Right atrium auricular region (tissue), 2 donors: ENCODE measurements at regions not wholly inside any gene's neighbourhood (a gene's known extent, or its start where the extent isn't known, plus 50 kb on each side); places are given as distances from the start of the nearest gene placed in this dataset.

Experiments used
- DNase-seq: peaks from one replicate; pipeline ENCODE4 v3.0.0-alpha.2; 2019; ENCODE audit warnings: low spot score
- H3K27ac ChIP-seq, 2 donors: fragments of 200-600 bp; sonication (generic); 1 replicate in 1 of 2; 2 replicates in 1 of 2; pipeline ENCODE4 v1.5.1; 2016 to 2019
- H3K27me3 ChIP-seq, 2 donors: fragments of 200-600 bp; sonication (generic); one replicate each; pipeline versions ENCODE4 v1.5.1 to v1.6.0; 2017 to 2019
- H3K36me3 ChIP-seq: fragments of 200-600 bp; sonication (generic); one replicate; pipeline ENCODE4 v1.5.1; 2016
- H3K4me1 ChIP-seq, 2 donors: fragments of 200-600 bp; sonication (generic); one replicate each; pipeline versions ENCODE4 v1.5.1 to v1.6.0; 2017 to 2019
- H3K4me3 ChIP-seq, 2 donors: fragments of 200-600 bp; sonication (generic); 1 replicate in 1 of 2; 2 replicates in 1 of 2; pipeline ENCODE4 v1.5.1; 2017 to 2019; ENCODE audit warnings: mild to moderate bottlenecking in 1 of 2, moderate library complexity in 1 of 2
- H3K9me3 ChIP-seq, 2 donors: fragments of 200-600 bp; sonication (generic); one replicate each; pipeline ENCODE4 v1.5.1; 2019
- TF ChIP-seq, protein P1 (sequence below), 2 donors: fragments of 200-600 bp; sonication (generic); IDR thresholded peaks; one replicate each; pipeline ENCODE4 v1.5.1; 2019; ENCODE audit warnings: antibody characterized with exemption in 2 of 2

DNA sequence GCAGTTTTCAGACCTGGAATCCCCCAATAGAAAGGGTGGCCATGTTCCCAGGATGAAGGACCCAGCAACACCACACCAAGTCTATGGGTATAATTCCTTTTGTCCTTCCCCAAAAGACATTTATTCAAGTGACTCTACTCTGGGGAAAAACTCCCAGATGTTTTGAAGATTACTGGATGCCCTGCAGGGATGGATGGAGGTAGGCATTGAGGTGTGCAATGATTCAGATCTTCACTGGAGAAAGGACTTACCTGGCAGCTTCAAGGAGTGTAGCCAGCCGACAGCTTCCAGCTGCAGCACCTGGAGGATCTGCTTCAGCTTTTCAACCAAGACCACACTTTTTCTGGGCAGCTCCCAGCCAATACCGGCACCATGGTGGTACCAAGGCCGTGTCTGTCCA, 172.0 kb downstream of the BAMBI start:
- Histone ChIP-seq H3K4me1 (no peaks in the 10 kb centered on the region), H3K9me3 (peaks cover 0 to 12% of the 10 kb centered on the region in 2 donors), H3K27me3 (no peaks in the 10 kb centered on the region), H3K27ac (no peak overlapping the region), H3K4me3 (no peak overlapping the region), H3K36me3 (no peaks in the 10 kb centered on the region)
- TF ChIP-seq, protein P1, sequence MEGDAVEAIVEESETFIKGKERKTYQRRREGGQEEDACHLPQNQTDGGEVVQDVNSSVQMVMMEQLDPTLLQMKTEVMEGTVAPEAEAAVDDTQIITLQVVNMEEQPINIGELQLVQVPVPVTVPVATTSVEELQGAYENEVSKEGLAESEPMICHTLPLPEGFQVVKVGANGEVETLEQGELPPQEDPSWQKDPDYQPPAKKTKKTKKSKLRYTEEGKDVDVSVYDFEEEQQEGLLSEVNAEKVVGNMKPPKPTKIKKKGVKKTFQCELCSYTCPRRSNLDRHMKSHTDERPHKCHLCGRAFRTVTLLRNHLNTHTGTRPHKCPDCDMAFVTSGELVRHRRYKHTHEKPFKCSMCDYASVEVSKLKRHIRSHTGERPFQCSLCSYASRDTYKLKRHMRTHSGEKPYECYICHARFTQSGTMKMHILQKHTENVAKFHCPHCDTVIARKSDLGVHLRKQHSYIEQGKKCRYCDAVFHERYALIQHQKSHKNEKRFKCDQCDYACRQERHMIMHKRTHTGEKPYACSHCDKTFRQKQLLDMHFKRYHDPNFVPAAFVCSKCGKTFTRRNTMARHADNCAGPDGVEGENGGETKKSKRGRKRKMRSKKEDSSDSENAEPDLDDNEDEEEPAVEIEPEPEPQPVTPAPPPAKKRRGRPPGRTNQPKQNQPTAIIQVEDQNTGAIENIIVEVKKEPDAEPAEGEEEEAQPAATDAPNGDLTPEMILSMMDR (IDR thresholded peaks at IDR 0.05), result no peak
- no peak for DNase-seq

DNA sequence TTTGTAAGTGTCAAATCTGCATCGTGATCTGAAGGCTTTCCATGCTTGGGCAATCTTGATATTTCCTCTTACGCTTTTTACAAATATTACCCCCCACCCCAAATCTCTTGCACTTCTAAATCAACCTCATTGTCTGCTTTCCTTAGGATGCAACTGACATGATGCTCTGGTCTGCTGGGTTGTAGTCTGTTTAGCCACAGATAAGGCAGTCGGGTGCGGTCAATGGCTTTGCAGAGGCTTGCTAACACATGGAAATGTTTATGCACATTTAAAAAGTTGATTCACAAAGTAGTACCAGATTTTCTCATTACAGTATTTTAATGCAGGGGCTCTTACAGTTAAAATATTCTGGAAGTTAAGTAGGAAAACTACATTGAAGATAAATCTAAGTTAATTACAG, 172.5 kb downstream of the BAMBI start:
- H3K27ac ChIP-seq, result no peak overlapping the region
- H3K36me3 ChIP-seq, result no peaks in the 10 kb centered on the region
- H3K4me3 ChIP-seq, result no peak overlapping the region
- TF ChIP-seq, protein P1 (IDR thresholded peaks at IDR 0.05), result no peak
- H3K9me3 ChIP-seq, result peaks cover 0 to 7% of the 10 kb centered on the region in 2 donors
- H3K27me3 ChIP-seq, result no peaks in the 10 kb centered on the region
- H3K4me1 ChIP-seq, result no peaks in the 10 kb centered on the region
- DNase-seq, result no peak

DNA sequence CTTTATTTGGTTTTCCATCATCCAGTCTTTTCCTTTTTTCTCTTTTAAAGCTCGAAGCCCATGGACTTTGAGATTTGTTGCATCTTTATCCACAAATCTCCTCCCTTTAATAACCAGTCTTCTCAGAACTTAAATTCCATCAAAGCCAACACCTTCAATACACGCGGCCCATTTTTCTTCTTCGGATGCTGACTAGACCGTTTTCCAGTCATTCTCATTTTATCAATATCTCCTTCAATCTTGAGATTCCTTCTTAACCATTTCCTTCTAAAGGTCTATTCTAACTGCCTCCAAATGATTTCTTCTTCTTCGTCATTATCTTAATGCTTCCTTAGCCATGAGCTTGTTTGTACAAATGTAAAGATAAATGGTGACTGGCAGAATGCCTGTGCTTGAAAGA, 173.5 kb downstream of the BAMBI start:
- H3K27ac ChIP-seq, result no peak overlapping the region
- TF ChIP-seq, protein P1 (IDR thresholded peaks at IDR 0.05), result no peak
- no peaks in the 10 kb centered on the region for H3K36me3 ChIP-seq
- no peak overlapping the region for H3K4me3 ChIP-seq
- H3K4me1 ChIP-seq, result no peaks in the 10 kb centered on the region
- H3K27me3 ChIP-seq, result no peaks in the 10 kb centered on the region
- DNase-seq, result no peak
- no peaks in the 10 kb centered on the region for H3K9me3 ChIP-seq

DNA sequence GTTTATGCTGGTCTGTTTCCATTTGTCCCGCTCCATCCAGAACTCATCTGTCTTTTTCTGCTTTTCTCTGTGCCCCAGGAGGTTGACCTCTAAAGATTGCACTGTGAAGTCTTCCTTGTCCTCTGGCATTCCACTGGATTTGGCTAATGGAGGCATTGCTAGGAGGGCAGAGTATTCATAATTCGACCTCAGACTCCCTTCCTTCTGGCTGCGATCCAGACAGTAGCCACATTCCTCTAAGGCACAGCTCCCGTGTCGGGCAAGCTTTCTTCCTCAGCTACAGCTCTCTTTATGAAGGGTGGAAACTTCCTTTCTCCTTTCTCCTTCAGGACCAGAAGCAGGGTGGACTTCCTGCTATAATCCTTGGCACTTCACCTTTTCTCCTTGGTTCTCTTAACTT, 175.9 kb downstream of the BAMBI start:
- H3K27ac ChIP-seq, result no peak overlapping the region
- no peaks in the 10 kb centered on the region for H3K4me1 ChIP-seq
- no peaks in the 10 kb centered on the region for H3K36me3 ChIP-seq
- no peaks in the 10 kb centered on the region for H3K27me3 ChIP-seq
- no peak for DNase-seq
- TF ChIP-seq, protein P1 (IDR thresholded peaks at IDR 0.05), result no peak
- no peak overlapping the region for H3K4me3 ChIP-seq
- no peaks in the 10 kb centered on the region for H3K9me3 ChIP-seq

DNA sequence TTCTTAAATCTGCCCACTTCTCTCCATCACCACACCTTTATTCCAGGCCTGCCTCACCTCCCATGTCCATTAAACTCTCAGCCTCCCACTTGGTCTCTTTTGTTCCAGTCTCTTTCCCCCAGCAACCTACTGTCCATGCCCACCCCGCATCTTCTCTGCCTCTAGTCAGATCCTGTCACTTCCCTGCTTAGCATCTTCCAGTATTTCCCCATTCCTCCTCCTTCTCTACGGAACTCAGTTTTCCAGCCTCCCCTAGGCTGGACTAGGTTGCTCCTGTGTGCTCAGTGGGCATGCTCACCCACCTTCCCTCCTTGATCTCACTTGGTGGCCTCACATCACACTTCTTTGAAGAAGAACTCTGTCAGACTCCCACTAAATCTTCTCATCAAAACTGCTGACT, 179.8 kb downstream of the BAMBI start:
- no peaks in the 10 kb centered on the region for H3K9me3 ChIP-seq
- H3K27me3 ChIP-seq, result no peaks in the 10 kb centered on the region
- no peak overlapping the region for H3K4me3 ChIP-seq
- DNase-seq, result no peak
- H3K4me1 ChIP-seq, result no peaks in the 10 kb centered on the region
- TF ChIP-seq, protein P1 (IDR thresholded peaks at IDR 0.05), result no peak
- H3K27ac ChIP-seq, result no peak overlapping the region
- H3K36me3 ChIP-seq, result no peaks in the 10 kb centered on the region

DNA sequence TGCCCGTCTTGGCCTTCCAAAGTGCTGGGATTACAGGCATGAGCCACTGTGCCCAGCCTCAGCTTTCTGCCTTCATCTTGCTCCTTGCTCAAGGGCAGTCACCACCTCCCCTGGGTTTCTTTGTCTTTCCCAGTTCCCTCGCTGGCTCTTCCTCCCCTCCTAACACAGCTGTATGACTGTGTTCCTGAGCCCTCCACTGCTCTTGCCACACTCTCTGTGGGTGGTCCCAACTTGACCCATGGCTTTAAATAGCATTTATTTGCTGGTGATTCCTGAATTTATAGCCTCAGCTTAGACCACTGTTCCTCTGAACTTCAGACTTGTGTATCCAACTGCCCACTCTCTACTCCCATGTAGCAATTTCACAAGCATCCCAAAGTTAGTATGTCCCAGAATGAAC, 181.3 kb downstream of the BAMBI start:
- no peaks in the 10 kb centered on the region for H3K36me3 ChIP-seq
- no peak for DNase-seq
- H3K27me3 ChIP-seq, result no peaks in the 10 kb centered on the region
- H3K9me3 ChIP-seq, result no peaks in the 10 kb centered on the region
- TF ChIP-seq, protein P1 (IDR thresholded peaks at IDR 0.05), result no peak
- no peaks in the 10 kb centered on the region for H3K4me1 ChIP-seq
- H3K27ac ChIP-seq, result no peak overlapping the region
- H3K4me3 ChIP-seq, result no peak overlapping the region
